ENCODE measurements at regions not wholly inside any gene's neighbourhood (a gene's known extent, or its start where the extent isn't known, plus 50 kb on each side); places are given as distances from the start of the nearest gene placed in this dataset. TPM values are rescaled to one million over a fixed set of nuclear protein-coding genes. Genes with fewer than 3 reads are reported as not detected.

- DNase-seq (ENCODE audit: low read depth), result no peak
These were observed 185.8 kb upstream of the DDI1 start for GRCh38 chr11:103850419-103851165.

GRCh38 chr11:103851166-103851651, 185.2 kb upstream of the DDI1 start:
- DNase-seq (ENCODE audit: low read depth), result no peak

Small RNAs in the stretch of these regions (microRNA-seq; reads per million reads assigned to microRNA genes)
- gene MIR4693, result not detected

Data from myocyte (in vitro differentiated cells).